GM12878 (cell line): ENCODE measurements at regions not wholly inside any gene's neighbourhood (a gene's known extent, or its start where the extent isn't known, plus 50 kb on each side); places are given as distances from the start of the nearest gene placed in this dataset.

ENCODE experiments used
- ATAC-seq: fragments of 200-7000 bp; cut with Tn5 transposase; 3 replicates; pipeline ENCODE4 v1.9.1; 2020; ENCODE audit warnings: mild to moderate bottlenecking, moderate library complexity
- BruUV-seq: library from RNA; stranded (reverse); fragments of 400-500 nt; replicated peaks from 2 replicates; lab custom pipeline; 2021; lab: Mats Ljungman, UMichigan
- CTCF ChIA-PET: fragments of 300-600 bp; sonication (Branson Sonifier 250); formaldehyde crosslinking; extraction: SDS; loops from one replicate; lab custom pipeline; 2021; ENCODE audit warnings: inconsistent platforms; lab: Yijun Ruan, JAX
- POLR2A ChIA-PET: fragments of 350-600 bp; formaldehyde crosslinking; extraction: SDS; loops from one replicate; lab custom pipeline; 2021; ENCODE audit warnings: inconsistent platforms; lab: Charles Lee
- RAD21 ChIA-PET: fragments of 300-600 bp; sonication (Branson Sonifier 250); formaldehyde crosslinking; loops from one replicate; lab custom pipeline; 2023; ENCODE audit warnings: antibody characterized with exemption; ENCODE audit not compliant: unreplicated experiment; lab: Charles Lee
- SMC1A ChIA-PET: fragments of 300-600 bp; sonication (Branson Sonifier 250); formaldehyde crosslinking; loops from one replicate; lab custom pipeline; 2023; ENCODE audit not compliant: unreplicated experiment, uncharacterized antibody; lab: Charles Lee
- DNase-seq: peaks from one replicate; pipeline ENCODE4 v3.0.0-alpha.2; 2011; ENCODE audit warnings: low read depth, low spot score
- FAIRE-seq: peaks from 3 replicates; lab custom pipeline; 2011; peaks lifted over from hg19 to GRCh38; lab: Jason Lieb, UNC
- H2AFZ ChIP-seq: 2 replicates; pipeline ENCODE4 v1.6.0; 2011; ENCODE audit warnings: low read depth, low read length, control low read depth; ENCODE audit not compliant: control insufficient read depth
- H3K27ac ChIP-seq: 2 replicates; pipeline ENCODE4 v1.5.1; 2011; ENCODE audit warnings: control low read depth; ENCODE audit not compliant: control insufficient read depth, insufficient read depth
- H3K27me3 ChIP-seq, 2 experiments: replicated peaks in 1 of 2; 2 replicates each; pipeline versions ENCODE4 v1.6.0 to v1.6.1; 2011; ENCODE audit warnings: low read length in 1 of 2; ENCODE audit not compliant: control insufficient read depth in 2 of 2, insufficient read depth in 2 of 2
- H3K36me3 ChIP-seq, 2 experiments: 2 replicates each; pipeline ENCODE4 v1.5.1; 2011; ENCODE audit warnings: low read length in 1 of 2; ENCODE audit not compliant: control insufficient read depth in 2 of 2, insufficient read depth in 2 of 2
- H3K4me1 ChIP-seq: 2 replicates; pipeline ENCODE4 v1.6.1; 2011; ENCODE audit warnings: mild to moderate bottlenecking, low read length, moderate library complexity, mixed read lengths; ENCODE audit not compliant: control insufficient read depth, insufficient read depth
- H3K4me2 ChIP-seq: 2 replicates; pipeline ENCODE4 v1.6.0; 2011; ENCODE audit warnings: control low read depth; ENCODE audit not compliant: control insufficient read depth, insufficient read depth
- H3K4me3 ChIP-seq: fragments of 200-600 bp; sonication (generic); 2 replicates; pipeline ENCODE4 v1.5.1; 2016
- H3K79me2 ChIP-seq: 2 replicates; pipeline ENCODE4 v1.6.0; 2011; ENCODE audit warnings: low read length; ENCODE audit not compliant: control insufficient read depth, insufficient read depth
- H3K9ac ChIP-seq: 2 replicates; pipeline ENCODE4 v1.8.0; 2011; ENCODE audit warnings: low read length, control low read depth, mixed read lengths; ENCODE audit not compliant: control insufficient read depth, insufficient read depth
- H3K9me3 ChIP-seq: replicated peaks from 3 replicates; pipeline ENCODE4 v1.5.1; 2011; ENCODE audit warnings: mild to moderate bottlenecking, low read length; ENCODE audit not compliant: control insufficient read depth, insufficient read depth
- H4K20me1 ChIP-seq: 2 replicates; pipeline ENCODE4 v1.6.0; 2011; ENCODE audit not compliant: control insufficient read depth, insufficient read depth
- CBX3 ChIP-seq: fragments of 200-600 bp; sonication (generic); IDR thresholded peaks from 2 replicates; pipeline ENCODE4 v1.6.1; 2016; ENCODE audit warnings: low read depth, borderline replicate concordance
- CREB1 ChIP-seq: IDR thresholded peaks from 2 replicates; pipeline ENCODE4 v1.6.1; 2012; ENCODE audit warnings: low read depth, mild to moderate bottlenecking, inconsistent platforms
- GABPA ChIP-seq: IDR thresholded peaks from 2 replicates; pipeline ENCODE4 v1.6.1; 2014; ENCODE audit warnings: antibody characterized with exemption, low read depth, mild to moderate bottlenecking, inconsistent platforms
- MYB ChIP-seq: fragments of 150-350 bp; IDR thresholded peaks from 2 replicates; pipeline ENCODE4 v1.6.1; 2014; ENCODE audit warnings: mild to moderate bottlenecking, low read depth, low read length, borderline replicate concordance
- PAX8 ChIP-seq: fragments of 450-650 bp; IDR thresholded peaks from 2 replicates; pipeline ENCODE4 v1.6.1; 2017; ENCODE audit warnings: mild to moderate bottlenecking, moderate library complexity
- POLR2AphosphoS5 ChIP-seq: IDR thresholded peaks from 2 replicates; pipeline ENCODE4 v1.6.1; 2011; ENCODE audit warnings: mild to moderate bottlenecking, low read length, inconsistent platforms
- RAD21 ChIP-seq: IDR thresholded peaks from 2 replicates; pipeline ENCODE4 v1.6.1; 2011; ENCODE audit warnings: mild to moderate bottlenecking, low read depth, low read length, moderate library complexity; ENCODE audit not compliant: insufficient read depth
- SMAD1 ChIP-seq: fragments of 450-650 bp; IDR thresholded peaks from 2 replicates; pipeline ENCODE4 v1.6.1; 2018; ENCODE audit warnings: mild to moderate bottlenecking, low read depth; ENCODE audit not compliant: partially characterized antibody
- TCF3 ChIP-seq: IDR thresholded peaks from 2 replicates; pipeline ENCODE4 v1.6.1; 2012; ENCODE audit warnings: low read depth, mild to moderate bottlenecking, low read length, borderline replicate concordance; ENCODE audit not compliant: insufficient read depth
- WGBS: methylation state at CpG from one replicate; pipeline ENCODE4 v1.1.6; 2016; ENCODE audit warnings: low lambda C conversion rate; ENCODE audit not compliant: insufficient replicate concordance, insufficient coverage; ENCODE audit errors: missing lambda C conversion rate; 5-methylcytosine and 5-hydroxymethylcytosine counted together
- in situ Hi-C: fragments of 300-500 bp; cut with MboI; formaldehyde crosslinking; loops from 9 replicates; pipeline ENCODE4 v1.14.3; 2018; ENCODE audit warnings: mixed read lengths
- intact Hi-C: fragments of 100-400 bp; cut with micrococcal nuclease; formaldehyde crosslinking; loops from one replicate; pipeline ENCODE4 v1.14.2; 2022; ENCODE audit not compliant: unreplicated experiment
- TF ChIP-seq, protein P1 (sequence below): fragments of 450-650 bp; IDR thresholded peaks from 2 replicates; pipeline ENCODE4 v1.6.1; 2017; ENCODE audit warnings: antibody characterized with exemption, mild to moderate bottlenecking, moderate library complexity
- TF ChIP-seq, protein P2 (sequence below): fragments of 150-350 bp; IDR thresholded peaks from 2 replicates; pipeline ENCODE4 v1.6.1; 2014; ENCODE audit warnings: mild to moderate bottlenecking, low read depth, low read length

DNA sequence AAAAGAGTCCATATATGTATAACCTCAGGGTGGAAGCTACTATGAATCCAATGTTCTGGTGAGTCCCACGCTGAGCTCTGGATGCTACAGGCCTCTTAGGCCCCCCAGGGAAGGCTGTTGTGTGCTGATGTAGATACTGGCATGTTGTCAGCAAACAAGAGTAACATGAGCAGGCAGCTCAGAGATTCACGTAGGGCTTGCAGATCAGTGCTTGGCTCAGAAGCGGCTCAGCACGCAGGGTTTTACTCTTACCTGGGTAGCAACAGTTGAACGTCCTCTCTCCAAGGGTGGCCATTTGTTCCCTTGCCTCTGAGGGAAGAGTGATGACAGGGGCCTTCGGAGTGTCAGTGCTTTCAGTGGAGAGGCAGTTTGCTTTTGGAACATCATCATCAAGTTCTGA is 93.4 kb downstream of the ZFP64 start:
- RAD21 ChIA-PET = no interaction called here
- H3K9me3 ChIP-seq = no peaks in the 10 kb centered on the region
- no peak overlapping the region for H2AFZ ChIP-seq
- H3K79me2 ChIP-seq = no peaks in the 10 kb centered on the region
- H3K4me3 ChIP-seq = no peak overlapping the region
- intact Hi-C loops = no loop called here
- no peaks in the 10 kb centered on the region for H3K36me3 ChIP-seq
- no peaks in the 10 kb centered on the region for H3K27me3 ChIP-seq
- in situ Hi-C loops = no loop called here
- SMC1A ChIA-PET = no interaction called here
- CTCF ChIA-PET = no interaction called here
- H3K4me2 ChIP-seq = no peak overlapping the region
- no TSS peak for BruUV-seq
- H4K20me1 ChIP-seq = no peaks in the 10 kb centered on the region
- POLR2A ChIA-PET = no interaction called here
- no peak for ATAC-seq
- no peak overlapping the region for H3K27ac ChIP-seq
- no peak for DNase-seq
- H3K4me1 ChIP-seq = no peaks in the 10 kb centered on the region
- TF ChIP-seq POLR2AphosphoS5 (no peak), SMAD1 (no peak), CBX3 (no peak), MYB (no peak), PAX8 (no peak), CREB1 (no peak), GABPA (no peak), RAD21 (no peak), TCF3 (no peak)
- TF ChIP-seq, protein P1, sequence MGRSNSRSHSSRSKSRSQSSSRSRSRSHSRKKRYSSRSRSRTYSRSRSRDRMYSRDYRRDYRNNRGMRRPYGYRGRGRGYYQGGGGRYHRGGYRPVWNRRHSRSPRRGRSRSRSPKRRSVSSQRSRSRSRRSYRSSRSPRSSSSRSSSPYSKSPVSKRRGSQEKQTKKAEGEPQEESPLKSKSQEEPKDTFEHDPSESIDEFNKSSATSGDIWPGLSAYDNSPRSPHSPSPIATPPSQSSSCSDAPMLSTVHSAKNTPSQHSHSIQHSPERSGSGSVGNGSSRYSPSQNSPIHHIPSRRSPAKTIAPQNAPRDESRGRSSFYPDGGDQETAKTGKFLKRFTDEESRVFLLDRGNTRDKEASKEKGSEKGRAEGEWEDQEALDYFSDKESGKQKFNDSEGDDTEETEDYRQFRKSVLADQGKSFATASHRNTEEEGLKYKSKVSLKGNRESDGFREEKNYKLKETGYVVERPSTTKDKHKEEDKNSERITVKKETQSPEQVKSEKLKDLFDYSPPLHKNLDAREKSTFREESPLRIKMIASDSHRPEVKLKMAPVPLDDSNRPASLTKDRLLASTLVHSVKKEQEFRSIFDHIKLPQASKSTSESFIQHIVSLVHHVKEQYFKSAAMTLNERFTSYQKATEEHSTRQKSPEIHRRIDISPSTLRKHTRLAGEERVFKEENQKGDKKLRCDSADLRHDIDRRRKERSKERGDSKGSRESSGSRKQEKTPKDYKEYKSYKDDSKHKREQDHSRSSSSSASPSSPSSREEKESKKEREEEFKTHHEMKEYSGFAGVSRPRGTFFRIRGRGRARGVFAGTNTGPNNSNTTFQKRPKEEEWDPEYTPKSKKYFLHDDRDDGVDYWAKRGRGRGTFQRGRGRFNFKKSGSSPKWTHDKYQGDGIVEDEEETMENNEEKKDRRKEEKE = no peak
- TF ChIP-seq, protein P2, sequence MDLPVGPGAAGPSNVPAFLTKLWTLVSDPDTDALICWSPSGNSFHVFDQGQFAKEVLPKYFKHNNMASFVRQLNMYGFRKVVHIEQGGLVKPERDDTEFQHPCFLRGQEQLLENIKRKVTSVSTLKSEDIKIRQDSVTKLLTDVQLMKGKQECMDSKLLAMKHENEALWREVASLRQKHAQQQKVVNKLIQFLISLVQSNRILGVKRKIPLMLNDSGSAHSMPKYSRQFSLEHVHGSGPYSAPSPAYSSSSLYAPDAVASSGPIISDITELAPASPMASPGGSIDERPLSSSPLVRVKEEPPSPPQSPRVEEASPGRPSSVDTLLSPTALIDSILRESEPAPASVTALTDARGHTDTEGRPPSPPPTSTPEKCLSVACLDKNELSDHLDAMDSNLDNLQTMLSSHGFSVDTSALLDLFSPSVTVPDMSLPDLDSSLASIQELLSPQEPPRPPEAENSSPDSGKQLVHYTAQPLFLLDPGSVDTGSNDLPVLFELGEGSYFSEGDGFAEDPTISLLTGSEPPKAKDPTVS = no peak
- H3K9ac ChIP-seq = no peak overlapping the region
- 95% methylated on average over 6 of the region's 6 CpGs for WGBS
- no peak for FAIRE-seq
